Ishikawa (cell line): ENCODE measurements at regions not wholly inside any gene's neighbourhood (a gene's known extent, or its start where the extent isn't known, plus 50 kb on each side); places are given as distances from the start of the nearest gene placed in this dataset.

Experiments used
- CEBPB ChIP-seq: IDR thresholded peaks from 2 replicates; pipeline ENCODE4 v1.6.1; 2012
- CREB1 ChIP-seq: IDR thresholded peaks from 2 replicates; pipeline ENCODE4 v1.6.1; 2012; ENCODE audit warnings: low read depth
- EP300 ChIP-seq: IDR thresholded peaks from 2 replicates; pipeline ENCODE4 v1.6.1; 2012; ENCODE audit warnings: borderline replicate concordance
- TF ChIP-seq, protein P1 (sequence below): IDR thresholded peaks from 2 replicates; pipeline ENCODE4 v1.6.1; 2012

DNA sequence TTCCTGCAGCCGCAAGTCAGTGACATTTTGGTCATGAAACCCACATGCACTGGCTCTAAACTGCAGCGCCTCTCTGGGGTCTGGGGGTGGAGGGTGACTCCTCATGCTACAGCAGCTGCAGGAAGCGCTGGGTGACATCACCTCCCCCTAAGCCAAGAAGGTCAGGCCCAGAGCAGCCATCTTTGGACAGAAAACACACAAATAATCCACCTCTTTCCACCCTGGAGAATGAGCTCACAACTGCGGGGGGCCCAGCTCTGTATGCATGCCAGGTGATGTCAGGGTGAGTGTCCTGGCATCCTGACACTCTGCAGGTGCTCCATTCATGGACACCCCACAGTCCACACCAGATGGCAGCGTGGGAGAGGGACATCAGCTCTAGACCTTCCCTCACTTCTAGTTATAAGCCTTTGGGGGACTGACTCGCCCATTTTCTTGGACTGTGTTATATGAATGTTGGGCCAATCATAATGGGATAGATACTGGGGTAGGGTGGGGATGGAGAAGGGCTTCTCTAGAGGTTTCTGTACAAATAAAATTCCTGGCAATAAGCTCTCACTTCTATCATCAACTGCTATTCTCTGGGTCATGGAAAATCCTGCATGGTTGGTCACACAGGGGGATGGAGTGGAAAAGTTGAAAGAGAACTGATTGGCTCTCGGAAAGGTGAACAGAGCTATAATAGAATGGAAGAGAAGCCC lies 70.7 kb upstream of the THBS1 start:
- TF ChIP-seq CREB1: no peak
- no peak for TF ChIP-seq EP300
- TF ChIP-seq CEBPB: no peak
- TF ChIP-seq, protein P1, sequence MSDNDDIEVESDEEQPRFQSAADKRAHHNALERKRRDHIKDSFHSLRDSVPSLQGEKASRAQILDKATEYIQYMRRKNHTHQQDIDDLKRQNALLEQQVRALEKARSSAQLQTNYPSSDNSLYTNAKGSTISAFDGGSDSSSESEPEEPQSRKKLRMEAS: no peak
